Testis (tissue), 2 donors: ENCODE measurements at regions not wholly inside any gene's neighbourhood (a gene's known extent, or its start where the extent isn't known, plus 50 kb on each side); places are given as distances from the start of the nearest gene placed in this dataset.

ENCODE experiments used
- CTCF ChIP-seq, 3 experiments: fragments of 450-650 bp in 2 of 3; fragments of 200-600 bp in 1 of 3; sonication (generic) in 1 of 3; IDR thresholded peaks; one replicate each; pipeline ENCODE4 v1.5.1; 2016 to 2019; ENCODE audit warnings: antibody characterized with exemption in 3 of 3, mild to moderate bottlenecking in 2 of 3, moderate library complexity in 1 of 3
- POLR2A ChIP-seq: fragments of 450-650 bp; IDR thresholded peaks from one replicate; pipeline ENCODE4 v1.6.1; 2017; ENCODE audit warnings: antibody characterized with exemption, mild to moderate bottlenecking, moderate library complexity

DNA sequence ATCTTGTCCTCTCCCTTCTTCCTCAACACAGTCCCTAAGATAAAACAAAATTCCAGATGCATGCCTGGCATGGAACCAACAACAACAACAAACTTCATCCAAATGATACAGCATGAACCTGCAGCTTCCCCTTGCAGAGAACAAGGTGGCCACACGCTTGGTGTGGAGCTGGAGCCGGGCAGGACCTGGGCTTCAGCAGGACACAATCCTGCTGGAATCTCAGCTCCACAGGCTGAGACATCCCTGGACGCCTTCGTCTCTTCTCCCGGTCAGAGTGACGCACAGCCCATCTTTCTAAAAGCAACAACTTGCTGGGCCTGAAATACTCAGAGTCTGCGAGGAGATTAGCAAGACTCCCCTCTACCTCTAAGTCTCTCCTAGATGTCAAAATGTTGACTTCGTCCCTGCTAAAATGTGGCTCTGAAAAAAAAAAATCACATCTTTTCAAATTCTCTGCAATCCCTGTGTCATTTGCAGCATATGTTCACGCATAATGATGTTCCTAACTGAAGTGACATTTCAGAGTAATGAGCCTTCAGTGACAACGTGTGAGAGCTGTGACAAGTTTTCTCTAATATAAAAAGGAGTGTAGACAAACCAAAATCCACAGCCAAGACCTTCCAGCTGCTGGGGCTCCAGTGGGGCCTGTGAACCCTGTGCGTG is 1232.3 kb downstream of the TBC1D22A start:
- no peak for TF ChIP-seq CTCF (IDR thresholded peaks at IDR 0.05)
- no peak for TF ChIP-seq POLR2A
